Calu3 (cell line): ENCODE measurements at regions not wholly inside any gene's neighbourhood (a gene's known extent, or its start where the extent isn't known, plus 50 kb on each side); places are given as distances from the start of the nearest gene placed in this dataset.

ENCODE experiments used
- BruUV-seq: library from RNA; stranded (reverse); fragments of 400-500 nt; replicated peaks from 2 replicates; lab custom pipeline; 2021; lab: Mats Ljungman, UMichigan
- CTCF ChIA-PET: fragments of 300-600 bp; sonication (Branson Sonifier 250); formaldehyde crosslinking; loops from one replicate; lab custom pipeline; 2022; ENCODE audit warnings: antibody characterized with exemption; lab: Charles Lee
- DNase-seq: peaks from one replicate; pipeline ENCODE4 v3.0.0; 2022
- H3K27ac Mint-ChIP-seq: one replicate; pipeline ENCODE4 v1.8.0; 2022; ENCODE audit warnings: mixed read lengths; ENCODE audit not compliant: unreplicated experiment
- H3K27me3 Mint-ChIP-seq: one replicate; pipeline ENCODE4 v1.8.0; 2022; ENCODE audit warnings: mixed read lengths; ENCODE audit not compliant: unreplicated experiment
- H3K36me3 Mint-ChIP-seq: one replicate; pipeline ENCODE4 v1.8.0; 2022; ENCODE audit warnings: mild to moderate bottlenecking, moderate library complexity, mixed read lengths; ENCODE audit not compliant: insufficient read depth, unreplicated experiment
- H3K4me1 Mint-ChIP-seq: one replicate; pipeline ENCODE4 v1.8.0; 2022; ENCODE audit warnings: mild to moderate bottlenecking, low read depth, mixed read lengths; ENCODE audit not compliant: unreplicated experiment
- H3K4me3 Mint-ChIP-seq: one replicate; pipeline ENCODE4 v1.8.0; 2022; ENCODE audit warnings: mild to moderate bottlenecking, low read depth, moderate library complexity, mixed read lengths; ENCODE audit not compliant: unreplicated experiment
- H3K9me3 Mint-ChIP-seq: one replicate; pipeline ENCODE4 v1.8.0; 2022; ENCODE audit warnings: low read depth, mixed read lengths; ENCODE audit not compliant: unreplicated experiment
- CTCF ChIP-seq: fragments of 200-600 bp; IDR thresholded peaks from one replicate; pipeline ENCODE4 v1.8.0; 2022; ENCODE audit warnings: antibody characterized with exemption; ENCODE audit not compliant: unreplicated experiment
- intact Hi-C: fragments of 100-400 bp; cut with micrococcal nuclease; formaldehyde crosslinking; loops from one replicate; pipeline ENCODE4 v1.10.0; 2022; ENCODE audit not compliant: unreplicated experiment

GRCh38 chr1:17914987-17915386 is 159.9 kb downstream of the ACTL8 start:
- Mint-ChIP-seq H3K9me3 (no peaks in the 10 kb centered on the region), H3K4me3 (no peak overlapping the region), H3K4me1 (no peaks in the 10 kb centered on the region), H3K27ac (no peak overlapping the region), H3K27me3 (peaks cover 81% of the 10 kb centered on the region), H3K36me3 (no peaks in the 10 kb centered on the region)
- DNase-seq = no peak
- no peak for TF ChIP-seq CTCF
- CTCF ChIA-PET = interaction anchor here (1.1 kb wide), 1 partner anchor 41 kb away, joined by 4 read pairs; no protein-coding TSS in a partner anchor
- BruUV-seq = no TSS peak
- intact Hi-C loops = no loop called here

- TF ChIP-seq CTCF = no peak
- H3K4me1 Mint-ChIP-seq = no peaks in the 10 kb centered on the region
- CTCF ChIA-PET = interaction anchor here (1.1 kb wide), 1 partner anchor 41 kb away, joined by 4 read pairs; no protein-coding TSS in a partner anchor
Measured at GRCh38 chr1:17915511-17916197, 160.5 kb downstream of the ACTL8 start.

GRCh38 chr1:17916702-17917101 is 161.6 kb downstream of the ACTL8 start:
- no peak for TF ChIP-seq CTCF
- Mint-ChIP-seq H3K27me3 (peaks cover 68% of the 10 kb centered on the region), H3K27ac (no peak overlapping the region), H3K4me1 (no peaks in the 10 kb centered on the region), H3K4me3 (no peak overlapping the region), H3K9me3 (no peaks in the 10 kb centered on the region), H3K36me3 (no peaks in the 10 kb centered on the region)
- no TSS peak for BruUV-seq
- no peak for DNase-seq
- intact Hi-C loops = no loop called here
- CTCF ChIA-PET = no interaction called here

More at GRCh38 chr1:17915511-17916197, 160.5 kb downstream of the ACTL8 start:
- no peaks in the 10 kb centered on the region for H3K9me3 Mint-ChIP-seq
- intact Hi-C loops = no loop called here
- no TSS peak for BruUV-seq
- no peak overlapping the region for H3K4me3 Mint-ChIP-seq
- H3K27me3 Mint-ChIP-seq = peaks cover 74% of the 10 kb centered on the region
- no peak overlapping the region for H3K27ac Mint-ChIP-seq
- H3K36me3 Mint-ChIP-seq = no peaks in the 10 kb centered on the region
- DNase-seq = no peak

GRCh38 chr1:17919525-17920439 is 164.6 kb downstream of the ACTL8 start:
- CTCF ChIA-PET = interaction anchor here (0.5 to 1.1 kb wide), 2 partner anchors 583 to 656 kb away, joined by 3 to 4 read pairs; no protein-coding TSS in a partner anchor
- H3K36me3 Mint-ChIP-seq = no peaks in the 10 kb centered on the region
- H3K9me3 Mint-ChIP-seq = no peaks in the 10 kb centered on the region
- peak; percentile 28 for DNase-seq
- H3K27ac Mint-ChIP-seq = no peak overlapping the region
- TF ChIP-seq CTCF = no peak
- no peaks in the 10 kb centered on the region for H3K4me1 Mint-ChIP-seq
- H3K27me3 Mint-ChIP-seq = peaks cover 74% of the 10 kb centered on the region
- intact Hi-C loops = loop anchor here (10.0 kb wide), 3 partner anchors 185 to 655 kb away; partner anchors contain the start of gene IGSF21
- BruUV-seq = no TSS peak
- H3K4me3 Mint-ChIP-seq = no peak overlapping the region
